PC-3 (cell line): ENCODE measurements at regions not wholly inside any gene's neighbourhood (a gene's known extent, or its start where the extent isn't known, plus 50 kb on each side); places are given as distances from the start of the nearest gene placed in this dataset.

Experiments
- CTCF ChIP-seq: fragments of 300-600 bp; sonication (generic); conservative IDR thresholded peaks from 2 replicates; pipeline ENCODE4 v1.5.1; 2017; ENCODE audit warnings: antibody characterized with exemption, low read depth, mild to moderate bottlenecking, low read length
- EZH2phosphoT487 ChIP-seq: fragments of 300-600 bp; sonication (generic); IDR thresholded peaks from 2 replicates; pipeline ENCODE4 v1.6.1; 2018; ENCODE audit warnings: mild to moderate bottlenecking, antibody characterized with exemption, low read length, borderline replicate concordance

GRCh38 chr12:90250042-90250441, 541.4 kb upstream of the ATP2B1 start:
- TF ChIP-seq CTCF (no peak), EZH2phosphoT487 (no peak)
